ENCODE measurements at regions not wholly inside any gene's neighbourhood (a gene's known extent, or its start where the extent isn't known, plus 50 kb on each side); places are given as distances from the start of the nearest gene placed in this dataset.

- no peak for FAIRE-seq
- Histone ChIP-seq H3K4me3 (ENCODE audit: low read depth in 1 of 3, low read length in 3 of 3) (no peak overlapping the region), H3K27ac (ENCODE audit: low read depth in 1 of 3, low read length in 2 of 3) (no peak overlapping the region), H3K9me3 (ENCODE audit: control insufficient read depth in 2 of 2, insufficient read depth in 1 of 2, low read depth in 1 of 2, low read length in 1 of 2) (no peaks in the 10 kb centered on the region), H3K36me3 (ENCODE audit: control insufficient read depth in 3 of 3, insufficient read depth in 2 of 3, low read depth in 1 of 3, low read length in 3 of 3) (no peaks in the 10 kb centered on the region), H3K4me1 (ENCODE audit: control insufficient read depth in 3 of 3, insufficient read depth in 2 of 3, low read depth in 1 of 3, low read length in 2 of 3) (no peaks in the 10 kb centered on the region), H3K27me3 (ENCODE audit: control insufficient read depth in 3 of 3, insufficient read depth in 3 of 3, low read length in 3 of 3) (no peaks in the 10 kb centered on the region)
- DNase-seq = no peak
- WGBS, 3 donors = 90 to 92% (median 92%) methylated on average over 10 of the region's 10 CpGs
Measured at GRCh38 chr10:124180947-124181549, 87.7 kb upstream of the CHST15 start.

DNA sequence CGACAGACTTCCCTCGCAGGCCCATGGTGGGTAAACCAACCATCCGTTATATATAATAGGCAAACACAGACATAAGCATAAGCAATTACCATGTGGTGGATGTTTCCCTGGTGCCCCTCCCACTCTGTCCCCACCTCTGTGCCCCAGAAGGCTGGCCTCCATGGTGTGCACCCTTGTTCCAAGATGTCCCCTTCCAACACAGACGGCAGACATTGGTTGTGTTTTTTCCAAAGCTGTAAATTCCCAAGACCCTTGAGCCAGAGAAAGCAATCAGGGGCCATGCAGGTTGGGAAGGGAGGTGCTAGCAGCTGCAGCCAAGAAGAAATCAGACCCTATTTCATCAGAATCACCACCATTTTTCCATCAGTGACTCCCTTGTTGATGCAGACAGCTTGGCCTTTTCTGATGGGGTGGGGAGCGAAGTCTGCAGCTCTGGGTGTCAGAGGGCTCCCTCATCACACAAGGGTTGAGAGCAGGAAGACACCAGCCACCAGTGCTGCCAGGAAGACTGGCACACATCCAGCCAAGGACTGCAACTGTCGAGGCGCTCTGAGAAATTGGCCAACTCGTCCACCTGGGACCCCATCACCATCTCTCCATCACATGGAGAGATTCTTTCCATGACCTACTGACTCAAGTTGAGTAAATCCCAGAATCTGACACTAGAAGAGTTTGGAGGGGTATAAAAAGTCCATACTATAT, 86.8 kb upstream of the CHST15 start:
- H3K4me3 ChIP-seq (ENCODE audit: low read depth in 1 of 3, low read length in 3 of 3) = no peak overlapping the region
- H3K9me3 ChIP-seq (ENCODE audit: control insufficient read depth in 2 of 2, insufficient read depth in 1 of 2, low read depth in 1 of 2, low read length in 1 of 2) = no peaks in the 10 kb centered on the region
- no peaks in the 10 kb centered on the region for H3K4me1 ChIP-seq (ENCODE audit: control insufficient read depth in 3 of 3, insufficient read depth in 2 of 3, low read depth in 1 of 3, low read length in 2 of 3)
- WGBS, 3 donors = 67 to 77% (median 68%) methylated on average over 8 of the region's 8 CpGs
- no peaks in the 10 kb centered on the region for H3K36me3 ChIP-seq (ENCODE audit: control insufficient read depth in 3 of 3, insufficient read depth in 2 of 3, low read depth in 1 of 3, low read length in 3 of 3)
- FAIRE-seq (no peak), DNase-seq (no peak)
- H3K27me3 ChIP-seq (ENCODE audit: control insufficient read depth in 3 of 3, insufficient read depth in 3 of 3, low read length in 3 of 3) = no peaks in the 10 kb centered on the region
- no peak overlapping the region for H3K27ac ChIP-seq (ENCODE audit: low read depth in 1 of 3, low read length in 2 of 3)

DNA sequence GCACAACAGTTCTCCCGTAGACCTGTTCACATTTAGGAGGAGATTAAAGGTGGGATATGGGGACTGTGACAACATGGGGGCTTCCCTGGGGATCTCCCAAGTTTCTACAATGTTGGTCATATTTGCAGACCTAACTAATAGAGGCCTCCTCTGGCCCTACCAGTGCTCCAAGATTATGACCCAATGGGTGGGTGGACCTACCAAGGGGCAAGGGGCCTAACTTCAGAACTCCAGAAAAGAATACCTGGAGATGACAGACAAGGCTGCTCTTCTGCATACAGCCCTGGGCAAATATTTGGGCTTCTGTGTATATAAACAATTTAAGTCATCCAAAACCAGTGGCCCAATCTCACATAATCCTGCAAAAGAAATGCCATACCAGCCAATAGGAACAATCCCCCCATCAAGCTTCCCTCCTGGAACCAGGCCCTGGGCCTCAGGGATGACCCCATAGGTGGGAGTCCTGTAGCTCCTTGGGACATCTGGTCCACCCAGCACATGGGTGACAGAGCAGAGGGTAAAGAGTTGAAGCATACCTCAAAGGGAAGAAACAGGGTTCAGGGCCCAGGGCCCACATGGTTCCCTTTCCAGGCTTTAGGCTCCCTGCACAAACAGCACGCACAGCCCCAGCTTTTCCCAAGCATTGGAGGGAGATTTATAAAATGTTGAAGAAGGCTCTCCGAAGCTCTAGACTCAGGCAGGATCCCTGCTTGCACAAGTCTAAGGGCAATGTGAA, 86.1 kb upstream of the CHST15 start:
- DNase-seq = no peak
- no peaks in the 10 kb centered on the region for H3K4me1 ChIP-seq (ENCODE audit: control insufficient read depth in 3 of 3, insufficient read depth in 2 of 3, low read depth in 1 of 3, low read length in 2 of 3)
- no peak for FAIRE-seq
- no peak overlapping the region for H3K4me3 ChIP-seq (ENCODE audit: low read depth in 1 of 3, low read length in 3 of 3)
- H3K36me3 ChIP-seq (ENCODE audit: control insufficient read depth in 3 of 3, insufficient read depth in 2 of 3, low read depth in 1 of 3, low read length in 3 of 3) = no peaks in the 10 kb centered on the region
- H3K27me3 ChIP-seq (ENCODE audit: control insufficient read depth in 3 of 3, insufficient read depth in 3 of 3, low read length in 3 of 3) = no peaks in the 10 kb centered on the region
- no peak overlapping the region for H3K27ac ChIP-seq (ENCODE audit: low read depth in 1 of 3, low read length in 2 of 3)
- WGBS, 3 donors = 83 to 92% (median 84%) methylated on average over 3 of the region's 3 CpGs
- H3K9me3 ChIP-seq (ENCODE audit: control insufficient read depth in 2 of 2, insufficient read depth in 1 of 2, low read depth in 1 of 2, low read length in 1 of 2) = no peaks in the 10 kb centered on the region

DNA sequence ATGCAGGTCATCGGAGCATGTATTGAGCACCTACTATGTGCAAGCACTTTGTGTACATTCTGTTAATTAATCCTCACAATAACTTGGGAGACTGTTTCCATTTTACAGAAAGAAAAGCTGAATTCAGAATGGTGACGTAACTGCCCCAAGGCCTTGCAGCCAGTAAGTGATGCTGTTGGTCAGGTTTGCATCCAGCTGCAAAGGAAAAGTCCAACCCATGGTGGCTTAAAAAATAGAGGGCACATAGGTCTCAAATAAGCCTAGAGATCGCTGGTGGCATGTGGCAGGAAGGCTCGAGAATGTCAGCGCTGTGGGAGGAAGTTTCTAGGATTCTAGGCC, 83.8 kb upstream of the CHST15 start:
- WGBS, 3 donors = 82 to 89% (median 88%) methylated on average over 5 of the region's 5 CpGs
- H3K9me3 ChIP-seq (ENCODE audit: control insufficient read depth in 2 of 2, insufficient read depth in 1 of 2, low read depth in 1 of 2, low read length in 1 of 2) = no peaks in the 10 kb centered on the region

GRCh38 chr10:124176349-124177179, 83.2 kb upstream of the CHST15 start:
- H3K4me3 ChIP-seq (ENCODE audit: low read depth in 1 of 3, low read length in 3 of 3) = no peak overlapping the region
- WGBS, 3 donors = 77 to 83% (median 78%) methylated on average over 15 of the region's 15 CpGs
- no peak overlapping the region for H3K27ac ChIP-seq (ENCODE audit: low read depth in 1 of 3, low read length in 2 of 3)
- no peaks in the 10 kb centered on the region for H3K36me3 ChIP-seq (ENCODE audit: control insufficient read depth in 3 of 3, insufficient read depth in 2 of 3, low read depth in 1 of 3, low read length in 3 of 3)
- FAIRE-seq (no peak), DNase-seq (no peak)
- no peaks in the 10 kb centered on the region for H3K27me3 ChIP-seq (ENCODE audit: control insufficient read depth in 3 of 3, insufficient read depth in 3 of 3, low read length in 3 of 3)
- H3K9me3 ChIP-seq (ENCODE audit: control insufficient read depth in 2 of 2, insufficient read depth in 1 of 2, low read depth in 1 of 2, low read length in 1 of 2) = peaks cover 0 to 1% of the 10 kb centered on the region in 2 donors
- no peaks in the 10 kb centered on the region for H3K4me1 ChIP-seq (ENCODE audit: control insufficient read depth in 3 of 3, insufficient read depth in 2 of 3, low read depth in 1 of 3, low read length in 2 of 3)

More for the DNA sequence above, 83.8 kb upstream of the CHST15 start:
- no peak overlapping the region for H3K4me3 ChIP-seq (ENCODE audit: low read depth in 1 of 3, low read length in 3 of 3)
- H3K36me3 ChIP-seq (ENCODE audit: control insufficient read depth in 3 of 3, insufficient read depth in 2 of 3, low read depth in 1 of 3, low read length in 3 of 3) = no peaks in the 10 kb centered on the region
- H3K27ac ChIP-seq (ENCODE audit: low read depth in 1 of 3, low read length in 2 of 3) = no peak overlapping the region
- H3K4me1 ChIP-seq (ENCODE audit: control insufficient read depth in 3 of 3, insufficient read depth in 2 of 3, low read depth in 1 of 3, low read length in 2 of 3) = no peaks in the 10 kb centered on the region
- DNase-seq (no peak), FAIRE-seq (no peak)
- H3K27me3 ChIP-seq (ENCODE audit: control insufficient read depth in 3 of 3, insufficient read depth in 3 of 3, low read length in 3 of 3) = no peaks in the 10 kb centered on the region

DNA sequence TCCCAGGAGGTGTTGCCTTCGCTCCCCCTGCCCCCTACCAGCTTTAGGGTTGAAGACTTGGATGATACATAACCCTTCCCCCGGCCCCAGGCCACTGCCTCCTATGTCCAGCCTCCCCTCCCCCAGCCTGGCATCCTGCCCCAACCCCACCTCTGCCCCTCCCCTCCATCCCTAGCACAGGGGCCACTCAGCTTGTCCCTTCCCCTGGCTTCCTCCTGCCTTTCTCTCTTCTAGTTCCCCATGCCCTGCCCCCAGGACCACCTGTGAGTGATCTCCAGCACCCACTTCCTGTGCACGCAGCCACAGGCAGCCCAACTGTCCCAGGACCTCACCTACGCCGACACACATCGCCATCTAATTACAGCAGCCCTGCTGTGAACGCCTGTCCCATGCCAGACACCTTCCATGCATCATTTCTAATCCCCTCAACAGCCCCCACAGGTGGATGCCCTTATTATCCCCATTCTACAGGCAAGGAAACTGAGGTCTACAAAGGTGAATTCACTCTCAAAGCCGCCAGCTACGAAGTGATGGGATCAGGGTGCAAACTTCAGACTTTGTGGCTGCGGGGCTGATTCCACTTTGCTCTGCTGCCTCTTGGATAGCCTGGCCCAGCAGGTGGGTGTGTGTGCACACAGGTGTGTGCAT, 82.4 kb upstream of the CHST15 start:
- no peak overlapping the region for H3K27ac ChIP-seq (ENCODE audit: low read depth in 1 of 3, low read length in 2 of 3)
- FAIRE-seq (no peak), DNase-seq (no peak)
- no peaks in the 10 kb centered on the region for H3K36me3 ChIP-seq (ENCODE audit: control insufficient read depth in 3 of 3, insufficient read depth in 2 of 3, low read depth in 1 of 3, low read length in 3 of 3)
- 52 to 73% (median 54%) methylated on average over 10 of the region's 10 CpGs for WGBS, 3 donors
- no peak overlapping the region for H3K4me3 ChIP-seq (ENCODE audit: low read depth in 1 of 3, low read length in 3 of 3)
- peaks cover 0 to 4% of the 10 kb centered on the region in 2 donors for H3K9me3 ChIP-seq (ENCODE audit: control insufficient read depth in 2 of 2, insufficient read depth in 1 of 2, low read depth in 1 of 2, low read length in 1 of 2)
- H3K27me3 ChIP-seq (ENCODE audit: control insufficient read depth in 3 of 3, insufficient read depth in 3 of 3, low read length in 3 of 3) = no peaks in the 10 kb centered on the region
- no peaks in the 10 kb centered on the region for H3K4me1 ChIP-seq (ENCODE audit: control insufficient read depth in 3 of 3, insufficient read depth in 2 of 3, low read depth in 1 of 3, low read length in 2 of 3)

- DNase-seq (no peak), FAIRE-seq (no peak)
Measured at GRCh38 chr10:124174673-124175645, 81.6 kb upstream of the CHST15 start.

More at GRCh38 chr10:124174673-124175645, 81.6 kb upstream of the CHST15 start:
- no peak overlapping the region for H3K27ac ChIP-seq (ENCODE audit: low read depth in 1 of 3, low read length in 2 of 3)
- H3K36me3 ChIP-seq (ENCODE audit: control insufficient read depth in 3 of 3, insufficient read depth in 2 of 3, low read depth in 1 of 3, low read length in 3 of 3) = no peaks in the 10 kb centered on the region
- H3K4me1 ChIP-seq (ENCODE audit: control insufficient read depth in 3 of 3, insufficient read depth in 2 of 3, low read depth in 1 of 3, low read length in 2 of 3) = no peaks in the 10 kb centered on the region
- 79 to 91% (median 88%) methylated on average over 8 to 10 of the region's 10 CpGs for WGBS, 3 donors
- no peaks in the 10 kb centered on the region for H3K27me3 ChIP-seq (ENCODE audit: control insufficient read depth in 3 of 3, insufficient read depth in 3 of 3, low read length in 3 of 3)
- H3K9me3 ChIP-seq (ENCODE audit: control insufficient read depth in 2 of 2, insufficient read depth in 1 of 2, low read depth in 1 of 2, low read length in 1 of 2) = peaks cover 0 to 4% of the 10 kb centered on the region in 2 donors
- no peak overlapping the region for H3K4me3 ChIP-seq (ENCODE audit: low read depth in 1 of 3, low read length in 3 of 3)

Measured in small intestine (tissue), 7 donors.